PC-9 (cell line): ENCODE measurements at regions not wholly inside any gene's neighbourhood (a gene's known extent, or its start where the extent isn't known, plus 50 kb on each side); places are given as distances from the start of the nearest gene placed in this dataset.

Source experiments
- BruUV-seq: library from RNA; stranded (reverse); fragments of 400-500 nt; replicated peaks from 2 replicates; lab custom pipeline; 2021; lab: Mats Ljungman, UMichigan
- CTCF ChIA-PET: fragments of 300-600 bp; sonication (Branson Sonifier 250); formaldehyde crosslinking; loops from one replicate; lab custom pipeline; 2022; ENCODE audit warnings: antibody characterized with exemption; lab: Charles Lee
- POLR2A ChIA-PET: fragments of 300-600 bp; sonication (Branson Sonifier 250); formaldehyde crosslinking; loops from one replicate; lab custom pipeline; 2022; ENCODE audit warnings: antibody characterized with exemption; ENCODE audit not compliant: unreplicated experiment; lab: Charles Lee
- DNase-seq, 2 experiments: peaks; one replicate each; pipeline versions ENCODE4 v3.0.0 to v3.0.0-alpha.2; 2015 to 2022; ENCODE audit warnings: mixed read lengths in 1 of 2
- H2AFZ ChIP-seq: fragments of 200-600 bp; sonication (generic); 2 replicates; pipeline ENCODE4 v1.8.1; 2017; ENCODE audit warnings: antibody characterized with exemption
- H3F3A ChIP-seq: fragments of 200-600 bp; sonication (generic); 2 replicates; pipeline ENCODE4 v1.8.1; 2017; ENCODE audit warnings: antibody characterized with exemption, mild to moderate bottlenecking, low read depth; ENCODE audit not compliant: insufficient read depth
- H3K27ac ChIP-seq: fragments of 200-600 bp; sonication (generic); 2 replicates; pipeline ENCODE4 v1.6.1; 2016; ENCODE audit warnings: mixed run types
- H3K27me3 ChIP-seq: fragments of 200-600 bp; sonication (generic); 2 replicates; pipeline ENCODE4 v1.6.1; 2016; ENCODE audit warnings: low read depth, mixed run types; ENCODE audit not compliant: insufficient read depth
- H3K36me3 ChIP-seq: fragments of 200-600 bp; sonication (generic); 2 replicates; pipeline ENCODE4 v1.6.1; 2016; ENCODE audit warnings: low read depth, mixed run types
- H3K4me1 ChIP-seq: fragments of 200-600 bp; sonication (generic); replicated peaks from 2 replicates; pipeline ENCODE4 v1.6.1; 2016; ENCODE audit warnings: mixed run types; ENCODE audit not compliant: insufficient read depth
- H3K4me2 ChIP-seq: fragments of 200-600 bp; sonication (generic); 2 replicates; pipeline ENCODE4 v1.6.1; 2017; ENCODE audit warnings: mixed run types
- H3K4me3 ChIP-seq: fragments of 200-600 bp; sonication (generic); 2 replicates; pipeline ENCODE4 v1.6.1; 2016; ENCODE audit warnings: mixed run types
- H3K79me2 ChIP-seq: fragments of 200-600 bp; sonication (generic); 2 replicates; pipeline ENCODE4 v1.6.1; 2017; ENCODE audit warnings: low read depth, mixed run types
- H3K9me2 ChIP-seq: fragments of 200-600 bp; sonication (generic); 2 replicates; pipeline ENCODE4 v1.8.1; 2017; ENCODE audit warnings: mild to moderate bottlenecking; ENCODE audit not compliant: insufficient read depth
- H3K9me3 ChIP-seq: fragments of 200-600 bp; sonication (generic); 2 replicates; pipeline ENCODE4 v1.8.1; 2016; ENCODE audit warnings: low read depth; ENCODE audit not compliant: insufficient read depth
- H4K20me1 ChIP-seq: fragments of 200-600 bp; sonication (generic); 2 replicates; pipeline ENCODE4 v1.8.1; 2017; ENCODE audit not compliant: insufficient read depth
- CTCF ChIP-seq: fragments of 200-600 bp; sonication (generic); conservative IDR thresholded peaks from 2 replicates; pipeline ENCODE4 v1.6.1; 2017; ENCODE audit warnings: mixed run types, antibody characterized with exemption, mild to moderate bottlenecking, moderate library complexity
- EZH2 ChIP-seq: fragments of 200-600 bp; sonication (generic); IDR thresholded peaks from 2 replicates; pipeline ENCODE4 v1.8.0; 2017; ENCODE audit warnings: antibody characterized with exemption, low read depth
- intact Hi-C: fragments of 100-400 bp; cut with micrococcal nuclease; formaldehyde crosslinking; loops from one replicate; pipeline ENCODE4 v1.10.0; 2022; ENCODE audit not compliant: unreplicated experiment

GRCh38 chr12:86929962-86930361, 673.8 kb upstream of the MGAT4C start:
- Histone ChIP-seq H3K9me3 (no peaks in the 10 kb centered on the region), H2AFZ (no peak overlapping the region), H3K27ac (no peak overlapping the region), H3K4me2 (no peak overlapping the region), H3K79me2 (no peaks in the 10 kb centered on the region), H3K27me3 (no peaks in the 10 kb centered on the region), H3K9me2 (no peaks in the 10 kb centered on the region), H3K4me1 (no peaks in the 10 kb centered on the region), H3F3A (no peaks in the 10 kb centered on the region), H3K36me3 (no peaks in the 10 kb centered on the region), H3K4me3 (no peak overlapping the region), H4K20me1 (no peaks in the 10 kb centered on the region)
- intact Hi-C loops, result no loop called here
- BruUV-seq, result no TSS peak
- CTCF ChIA-PET, result no interaction called here
- no peak for DNase-seq
- TF ChIP-seq EZH2 (no peak), CTCF (no peak)
- POLR2A ChIA-PET, result no interaction called here

- H3K4me1 ChIP-seq, result no peaks in the 10 kb centered on the region
- TF ChIP-seq CTCF, result no peak
- no peak for TF ChIP-seq EZH2
- no peaks in the 10 kb centered on the region for H3K9me2 ChIP-seq
- no peaks in the 10 kb centered on the region for H3K9me3 ChIP-seq
- intact Hi-C loops, result no loop called here
- no peak for DNase-seq
- H3K27me3 ChIP-seq, result no peaks in the 10 kb centered on the region
- ChIA-PET POLR2A (no interaction called here), CTCF (no interaction called here)
- no peaks in the 10 kb centered on the region for H3K79me2 ChIP-seq
- H4K20me1 ChIP-seq, result no peaks in the 10 kb centered on the region
- no peak overlapping the region for H3K4me3 ChIP-seq
- H3K4me2 ChIP-seq, result no peak overlapping the region
- no peaks in the 10 kb centered on the region for H3F3A ChIP-seq
- H3K27ac ChIP-seq, result no peak overlapping the region
- no TSS peak for BruUV-seq
- H2AFZ ChIP-seq, result no peak overlapping the region
- H3K36me3 ChIP-seq, result no peaks in the 10 kb centered on the region
These were observed 660.9 kb upstream of the MGAT4C start for GRCh38 chr12:86917121-86917520.

- no peak overlapping the region for H3K4me2 ChIP-seq
- H3K36me3 ChIP-seq, result no peaks in the 10 kb centered on the region
- H3F3A ChIP-seq, result no peaks in the 10 kb centered on the region
- H3K9me3 ChIP-seq, result no peaks in the 10 kb centered on the region
- no peaks in the 10 kb centered on the region for H4K20me1 ChIP-seq
- no peak overlapping the region for H3K27ac ChIP-seq
- DNase-seq, result peak; percentile 20 to 36
- H3K27me3 ChIP-seq, result no peaks in the 10 kb centered on the region
- ChIA-PET POLR2A (interaction anchor here (0.6 kb wide), 1 partner anchor 418 kb away, joined by 3 read pairs; no protein-coding TSS in a partner anchor), CTCF (interaction anchor here (0.6 kb wide), 2 partner anchors 104 to 393 kb away, joined by 4 to 5 read pairs; no protein-coding TSS in a partner anchor)
- intact Hi-C loops, result loop anchor here (1.0 kb wide), 1 partner anchor 959 kb away; no protein-coding TSS in a partner anchor
- H3K4me1 ChIP-seq, result no peaks in the 10 kb centered on the region
- TF ChIP-seq CTCF (peak; percentile 72), EZH2 (no peak)
- no peaks in the 10 kb centered on the region for H3K79me2 ChIP-seq
- H3K4me3 ChIP-seq, result no peak overlapping the region
- H2AFZ ChIP-seq, result no peak overlapping the region
- no TSS peak for BruUV-seq
- no peaks in the 10 kb centered on the region for H3K9me2 ChIP-seq
These were observed 658.5 kb upstream of the MGAT4C start for GRCh38 chr12:86914721-86915120.
